AG04449 (cell line): ENCODE measurements at regions not wholly inside any gene's neighbourhood (a gene's known extent, or its start where the extent isn't known, plus 50 kb on each side); places are given as distances from the start of the nearest gene placed in this dataset.

Experiments
- CTCF ChIA-PET: fragments of 350-600 bp; formaldehyde crosslinking; extraction: SDS; loops from one replicate; lab custom pipeline; 2021; ENCODE audit warnings: antibody characterized with exemption; lab: Yijun Ruan, JAX
- POLR2A ChIA-PET: fragments of 400-600, 350-600 bp; formaldehyde crosslinking; extraction: SDS; loops from one replicate; lab custom pipeline; 2020; ENCODE audit warnings: antibody characterized with exemption, inconsistent platforms; lab: Yijun Ruan, JAX
- DNase-seq: peaks from one replicate; pipeline ENCODE4 v3.0.0-alpha.2; 2010; ENCODE audit warnings: low read depth, low spot score
- H3K4me3 ChIP-seq: 2 replicates; pipeline ENCODE4 v1.5.1; 2011; ENCODE audit warnings: low read depth, mild to moderate bottlenecking, control low read depth, low read length
- TF ChIP-seq, protein P1 (sequence below): IDR thresholded peaks from one replicate; pipeline ENCODE4 v1.5.1; 2011; ENCODE audit warnings: mild to moderate bottlenecking, moderate library complexity, low read length, control low read depth, inconsistent platforms; ENCODE audit not compliant: insufficient read depth; ENCODE audit errors: missing control alignments

DNA sequence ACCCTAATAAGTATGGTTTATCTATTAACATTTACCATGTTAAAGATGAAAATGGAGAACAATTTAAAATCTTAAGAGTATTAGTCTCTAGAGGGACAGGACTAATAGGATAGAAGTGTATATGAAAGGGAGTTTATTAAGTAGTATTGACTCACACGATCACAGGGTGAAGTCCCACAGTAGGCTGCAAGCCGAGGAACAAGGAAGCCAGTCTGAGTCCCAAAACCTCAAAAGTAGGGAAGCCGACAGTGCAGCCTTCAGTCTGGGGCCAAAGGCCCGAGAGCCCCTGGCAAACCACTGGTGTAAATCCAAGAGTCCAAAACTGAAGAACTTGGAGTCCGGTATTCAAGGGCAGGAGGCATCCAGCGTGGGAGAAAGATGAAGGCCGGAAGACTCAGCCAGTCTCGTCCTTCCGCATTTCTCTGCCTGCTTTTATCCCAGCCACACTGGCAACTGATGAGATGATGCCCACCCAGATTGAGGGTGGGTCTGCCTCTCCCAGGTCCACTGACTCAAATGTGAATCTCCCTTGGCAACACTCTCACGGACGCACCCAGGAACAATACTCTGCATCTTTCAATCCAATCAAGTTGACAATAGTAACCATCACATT, 140.8 kb upstream of the FAM20C start:
- POLR2A ChIA-PET = no interaction called here
- TF ChIP-seq, protein P1, sequence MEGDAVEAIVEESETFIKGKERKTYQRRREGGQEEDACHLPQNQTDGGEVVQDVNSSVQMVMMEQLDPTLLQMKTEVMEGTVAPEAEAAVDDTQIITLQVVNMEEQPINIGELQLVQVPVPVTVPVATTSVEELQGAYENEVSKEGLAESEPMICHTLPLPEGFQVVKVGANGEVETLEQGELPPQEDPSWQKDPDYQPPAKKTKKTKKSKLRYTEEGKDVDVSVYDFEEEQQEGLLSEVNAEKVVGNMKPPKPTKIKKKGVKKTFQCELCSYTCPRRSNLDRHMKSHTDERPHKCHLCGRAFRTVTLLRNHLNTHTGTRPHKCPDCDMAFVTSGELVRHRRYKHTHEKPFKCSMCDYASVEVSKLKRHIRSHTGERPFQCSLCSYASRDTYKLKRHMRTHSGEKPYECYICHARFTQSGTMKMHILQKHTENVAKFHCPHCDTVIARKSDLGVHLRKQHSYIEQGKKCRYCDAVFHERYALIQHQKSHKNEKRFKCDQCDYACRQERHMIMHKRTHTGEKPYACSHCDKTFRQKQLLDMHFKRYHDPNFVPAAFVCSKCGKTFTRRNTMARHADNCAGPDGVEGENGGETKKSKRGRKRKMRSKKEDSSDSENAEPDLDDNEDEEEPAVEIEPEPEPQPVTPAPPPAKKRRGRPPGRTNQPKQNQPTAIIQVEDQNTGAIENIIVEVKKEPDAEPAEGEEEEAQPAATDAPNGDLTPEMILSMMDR = no peak
- no peak overlapping the region for H3K4me3 ChIP-seq
- CTCF ChIA-PET = no interaction called here
- DNase-seq = no peak

DNA sequence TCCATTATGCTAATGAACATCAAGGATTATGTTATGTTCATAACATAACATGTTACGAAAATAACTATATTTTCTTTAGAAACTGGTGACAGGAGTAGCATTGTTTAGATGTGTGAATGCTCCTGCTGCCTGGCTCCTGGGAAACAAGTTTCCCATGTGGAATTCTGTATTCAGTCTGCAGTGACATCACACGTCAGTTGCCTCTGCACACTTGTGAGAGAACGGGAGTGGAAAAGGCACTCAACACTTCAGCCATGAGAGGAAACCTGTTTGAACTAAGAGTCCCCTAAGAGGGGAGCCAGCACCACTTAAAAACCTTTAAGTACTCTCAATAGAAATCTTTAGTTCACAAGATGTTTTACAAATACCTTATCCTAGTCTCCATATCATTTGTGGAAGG, 140.3 kb upstream of the FAM20C start:
- POLR2A ChIA-PET = no interaction called here
- no peak overlapping the region for H3K4me3 ChIP-seq
- TF ChIP-seq, protein P1 = no peak
- CTCF ChIA-PET = no interaction called here
- no peak for DNase-seq

DNA sequence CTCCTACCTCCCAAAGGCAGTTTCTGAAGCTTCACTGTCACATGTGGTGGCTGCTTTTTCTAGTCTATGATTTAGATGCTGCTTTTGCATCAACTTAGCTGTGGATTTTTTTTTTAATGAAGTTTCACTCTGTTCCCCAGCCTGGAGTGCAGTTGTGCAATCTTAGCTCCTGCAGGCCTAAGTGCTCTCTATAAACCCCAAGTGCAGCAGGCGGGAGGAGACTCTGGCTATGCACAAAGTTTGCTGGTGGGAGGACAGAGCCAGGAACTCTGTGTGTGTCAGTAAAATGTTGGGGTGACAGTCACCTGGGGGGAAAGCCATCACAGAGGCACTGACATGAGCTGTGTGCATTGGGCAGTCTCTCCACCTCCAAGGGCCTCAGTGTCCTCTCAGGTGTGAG, 138.8 kb upstream of the FAM20C start:
- H3K4me3 ChIP-seq = no peak overlapping the region
- TF ChIP-seq, protein P1 = no peak
- no peak for DNase-seq
- POLR2A ChIA-PET = no interaction called here
- CTCF ChIA-PET = no interaction called here

DNA sequence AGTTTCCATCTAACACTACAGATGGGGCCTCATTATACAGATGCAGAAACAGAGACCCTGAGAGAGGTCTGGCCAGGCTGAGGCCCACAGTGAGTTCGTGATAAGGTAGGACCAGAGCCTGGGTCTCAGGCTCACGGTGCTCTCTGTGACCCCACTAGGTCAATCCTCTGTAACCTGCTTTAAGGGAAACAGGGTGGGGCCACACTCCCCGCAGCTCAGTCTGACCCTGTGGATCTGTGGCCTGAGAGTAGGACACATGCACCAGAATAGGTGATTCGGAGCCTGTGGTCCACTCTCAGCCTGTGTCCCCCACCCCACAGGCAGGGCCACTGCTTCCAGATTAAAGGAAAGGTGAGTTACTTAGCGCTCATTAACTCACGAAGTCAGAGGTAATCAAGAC, 137.8 kb upstream of the FAM20C start:
- TF ChIP-seq, protein P1 = no peak
- ChIA-PET CTCF (interaction anchor here (1.0 to 1.8 kb wide), 3 partner anchors 9 to 11 kb away, joined by 3 to 4 read pairs (median 4); no protein-coding TSS in a partner anchor), POLR2A (no interaction called here)
- H3K4me3 ChIP-seq = no peak overlapping the region
- no peak for DNase-seq

DNA sequence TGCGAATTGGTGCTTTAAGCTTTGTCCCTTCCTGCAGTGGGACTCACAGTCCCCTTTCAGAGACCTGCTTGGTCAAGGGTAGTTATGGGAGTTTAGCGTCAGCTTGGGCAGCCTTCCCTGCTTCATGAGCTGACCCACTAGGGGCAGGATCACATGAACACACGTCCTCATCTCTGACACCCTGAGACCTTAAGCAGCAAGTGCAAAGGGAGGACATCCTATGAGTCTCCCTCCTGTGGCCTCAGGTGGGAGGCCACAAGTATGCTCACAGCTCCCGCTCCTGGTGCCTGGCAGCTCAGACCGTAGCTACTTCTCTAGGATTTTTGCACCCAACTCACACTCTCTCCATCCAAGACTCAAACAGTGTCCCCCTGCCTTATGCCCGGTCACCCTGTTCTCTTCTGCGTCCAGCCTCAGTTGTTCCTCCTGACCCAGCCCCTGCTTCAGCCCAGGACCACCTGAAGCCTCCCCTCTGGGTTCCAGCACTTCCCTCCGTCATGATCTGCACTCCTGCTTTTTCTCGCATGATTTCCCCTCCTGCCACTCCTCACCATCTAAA, 136.6 kb upstream of the FAM20C start:
- CTCF ChIA-PET = interaction anchor here (1.0 to 1.8 kb wide), 3 partner anchors 8 to 11 kb away, joined by 3 to 4 read pairs (median 4); no protein-coding TSS in a partner anchor

More for the DNA sequence above, 136.6 kb upstream of the FAM20C start:
- POLR2A ChIA-PET = no interaction called here
- TF ChIP-seq, protein P1 = no peak
- H3K4me3 ChIP-seq = no peak overlapping the region
- no peak for DNase-seq
